ENCODE measurements at regions not wholly inside any gene's neighbourhood (a gene's known extent, or its start where the extent isn't known, plus 50 kb on each side); places are given as distances from the start of the nearest gene placed in this dataset.

- no peak for DNase-seq
Measured at GRCh38 chr5:10009802-10010201, 239.9 kb downstream of the ATPSCKMT start.

- no peak for DNase-seq
Measured at GRCh38 chr5:9987101-9987500, 262.6 kb downstream of the ATPSCKMT start.

DNA sequence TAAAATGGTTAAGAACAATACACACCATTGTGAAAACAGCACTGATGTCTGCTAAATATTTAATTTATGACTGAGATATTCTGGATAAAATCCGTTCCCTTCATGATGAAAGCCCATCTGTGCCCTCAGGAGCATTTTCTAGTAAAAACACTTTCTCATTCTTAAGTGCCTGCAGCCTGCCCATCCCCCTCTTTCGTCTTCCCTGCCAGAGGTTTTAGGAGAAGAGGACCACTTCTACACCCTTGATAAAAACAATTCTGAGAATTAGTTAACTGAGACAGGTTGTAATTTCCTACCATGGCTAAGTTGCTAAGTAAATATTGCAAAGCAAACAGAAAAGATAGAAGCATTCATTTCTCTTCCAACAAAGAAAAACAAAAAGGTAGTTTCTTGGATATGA, 272.6 kb downstream of the ATPSCKMT start:
- no peak for DNase-seq

DNA sequence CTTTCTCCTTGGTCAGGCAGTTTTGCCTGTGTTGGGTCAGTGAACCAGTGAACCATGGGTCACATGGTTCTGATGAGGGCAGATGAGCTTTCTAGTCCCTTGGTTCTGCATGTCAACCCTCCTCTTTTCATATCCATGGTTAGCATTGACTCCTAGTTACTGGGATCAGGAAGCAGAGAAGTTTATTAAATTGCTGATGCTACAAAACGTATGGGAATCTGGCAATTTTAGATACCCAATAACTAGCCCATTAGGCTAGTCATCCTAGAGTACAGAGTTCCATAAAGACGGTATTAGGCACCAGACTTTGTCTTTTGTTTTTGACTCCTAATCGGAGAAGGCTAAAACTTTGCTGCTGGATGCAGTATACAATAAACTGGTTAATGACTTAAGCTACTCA, 273.1 kb downstream of the ATPSCKMT start:
- DNase-seq: no peak

DNA sequence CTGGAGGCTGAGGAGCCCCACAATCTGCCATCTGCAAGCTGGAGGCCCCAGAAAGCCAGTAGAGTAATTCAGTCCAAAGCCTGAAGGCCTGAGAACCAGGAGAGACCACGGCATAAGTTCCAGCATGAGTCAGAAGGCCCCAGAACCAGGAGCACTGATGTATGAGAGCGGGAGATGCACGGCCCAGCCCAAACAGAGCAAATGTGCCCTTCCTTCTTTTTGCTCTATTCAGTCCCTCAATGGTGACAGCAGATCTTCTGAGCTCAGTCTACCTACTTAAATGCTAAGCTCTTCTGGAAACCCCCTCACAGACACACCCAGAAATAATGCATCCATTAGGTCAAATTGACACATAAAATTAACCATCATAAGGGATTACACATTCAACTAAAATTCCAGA, 277.6 kb downstream of the ATPSCKMT start:
- no peak for DNase-seq

DNA sequence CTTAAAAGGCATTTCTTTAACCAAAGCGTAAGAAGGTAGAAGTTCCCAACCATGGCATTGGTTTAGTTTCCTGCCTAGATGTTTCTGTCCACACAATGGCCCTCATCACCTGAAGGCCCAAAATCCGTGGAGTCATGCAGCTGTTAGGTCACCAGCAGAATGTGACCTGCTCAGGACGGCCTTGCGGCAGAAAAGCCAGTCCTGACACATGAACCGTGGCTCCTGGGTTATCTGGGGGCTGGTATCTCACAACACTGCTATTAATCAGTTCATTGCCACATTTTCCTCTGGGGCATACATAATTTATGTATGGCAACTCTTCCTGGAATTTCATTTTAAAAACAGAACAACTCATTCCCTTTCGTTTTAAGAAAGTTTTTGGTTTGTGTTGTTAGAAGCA, 278.4 kb downstream of the ATPSCKMT start:
- no peak for DNase-seq

DNA sequence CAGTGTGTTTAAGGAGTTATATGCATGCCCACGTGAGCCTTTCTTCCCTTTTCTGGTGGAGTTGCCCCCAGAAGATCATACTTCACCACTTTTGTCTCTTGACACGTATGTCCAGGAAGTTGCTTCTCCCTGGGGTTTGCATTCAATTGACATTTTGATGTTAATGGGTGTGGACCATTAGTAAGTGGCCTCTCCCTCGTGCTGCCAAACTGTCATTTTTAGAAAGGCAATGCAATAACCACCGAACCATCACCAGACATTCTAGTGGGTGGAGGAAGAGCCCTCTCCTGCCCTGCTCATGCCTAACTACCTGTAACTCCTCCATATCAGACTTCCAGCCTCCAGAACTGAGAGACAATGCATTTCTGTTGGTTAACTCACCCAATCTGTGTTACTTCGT, 290.8 kb downstream of the ATPSCKMT start:
- no peak for DNase-seq

DNA sequence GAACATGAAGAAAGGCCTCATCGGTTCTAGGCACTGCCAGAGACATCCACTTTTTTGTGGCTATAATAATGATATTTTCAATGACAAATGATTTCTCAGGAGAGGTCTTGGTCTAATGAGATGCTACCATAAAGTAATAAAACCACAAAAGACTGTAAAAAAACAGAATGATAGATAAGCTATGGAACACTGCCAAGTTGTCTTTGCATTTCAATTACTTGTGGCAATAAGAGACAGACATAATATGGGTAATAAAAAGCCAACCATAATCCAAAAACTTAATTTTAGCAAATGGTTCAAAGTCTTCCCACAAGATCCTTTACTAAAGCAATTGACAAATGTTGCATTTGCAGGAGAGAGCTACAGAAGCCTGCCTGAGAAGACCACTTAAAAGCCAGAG, 292.5 kb downstream of the ATPSCKMT start:
- DNase-seq: no peak

- DNase-seq: no peak
Measured at GRCh38 chr5:9956725-9957124, 293.0 kb downstream of the ATPSCKMT start.

- DNase-seq: no peak
Measured at GRCh38 chr5:9955586-9955985, 294.1 kb downstream of the ATPSCKMT start.

GRCh38 chr5:9954869-9955268, 294.8 kb downstream of the ATPSCKMT start:
- DNase-seq: no peak

DNA sequence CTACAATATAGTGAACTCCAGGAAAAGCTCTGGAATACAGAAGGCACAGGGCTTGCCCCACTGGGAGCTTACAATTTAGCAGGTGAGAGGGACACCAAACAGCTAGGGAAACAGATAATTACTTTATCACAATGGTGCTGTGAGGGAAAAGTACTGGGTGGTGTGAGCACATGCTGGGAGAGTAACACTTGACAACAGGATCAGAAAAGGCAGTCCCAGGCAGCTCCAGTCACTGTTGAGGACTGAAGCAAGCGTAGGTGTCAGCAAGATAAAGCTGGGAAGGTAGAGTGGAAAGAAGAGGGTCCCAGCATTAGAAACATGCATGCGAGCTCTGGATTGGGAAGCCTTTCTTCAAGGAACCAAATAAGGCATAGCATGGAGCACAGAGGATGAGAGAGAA, 296.0 kb downstream of the ATPSCKMT start:
- no peak for DNase-seq

GRCh38 chr5:9951865-9952516, 297.7 kb downstream of the ATPSCKMT start:
- no peak for DNase-seq

DNA sequence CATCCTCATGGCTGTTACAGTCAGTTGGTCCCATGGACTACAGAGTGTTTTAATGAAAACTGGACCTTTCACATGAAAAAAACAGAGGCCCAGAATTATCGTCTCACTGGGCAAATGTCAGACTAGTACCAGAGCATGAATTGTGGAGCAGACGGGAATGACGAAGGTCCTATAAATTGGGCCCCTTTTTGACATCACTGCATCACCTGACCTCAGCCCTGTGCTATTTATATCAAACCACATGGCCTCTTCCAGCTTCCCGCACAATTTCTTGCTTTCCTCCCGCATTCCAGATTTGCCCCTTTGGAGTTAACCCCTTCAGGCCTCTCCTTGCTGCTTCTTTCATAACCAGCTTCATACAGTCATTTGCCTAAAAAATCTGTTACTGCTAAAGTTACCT, 301.7 kb downstream of the ATPSCKMT start:
- no peak for DNase-seq

DNA sequence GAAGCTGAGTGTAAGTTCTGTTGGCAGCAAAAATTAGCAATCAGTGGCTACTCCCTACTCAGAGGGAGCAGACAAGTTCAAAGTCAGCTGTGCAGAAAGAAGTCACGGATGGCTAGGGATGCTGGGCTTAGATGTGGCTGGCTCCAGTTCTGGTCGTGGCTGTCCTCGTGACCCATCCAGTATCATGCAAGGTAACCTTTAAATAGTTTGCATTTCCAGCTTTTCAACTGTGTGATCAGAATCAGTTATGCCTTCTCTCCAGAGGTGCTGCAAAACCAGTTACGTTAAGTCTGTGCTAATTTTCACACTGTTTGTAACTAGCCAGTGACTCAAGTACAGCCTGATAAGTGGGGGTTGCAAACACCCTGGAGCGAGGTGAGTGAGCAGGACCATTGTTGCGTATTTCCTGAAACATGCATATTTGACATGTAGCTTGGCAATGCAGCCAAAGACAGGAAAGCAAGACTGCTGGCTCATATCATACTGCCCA, 302.4 kb downstream of the ATPSCKMT start:
- no peak for DNase-seq

GRCh38 chr5:9932770-9933169, 302.6 kb upstream of the TAS2R1 start:
- no peak for DNase-seq

DNA sequence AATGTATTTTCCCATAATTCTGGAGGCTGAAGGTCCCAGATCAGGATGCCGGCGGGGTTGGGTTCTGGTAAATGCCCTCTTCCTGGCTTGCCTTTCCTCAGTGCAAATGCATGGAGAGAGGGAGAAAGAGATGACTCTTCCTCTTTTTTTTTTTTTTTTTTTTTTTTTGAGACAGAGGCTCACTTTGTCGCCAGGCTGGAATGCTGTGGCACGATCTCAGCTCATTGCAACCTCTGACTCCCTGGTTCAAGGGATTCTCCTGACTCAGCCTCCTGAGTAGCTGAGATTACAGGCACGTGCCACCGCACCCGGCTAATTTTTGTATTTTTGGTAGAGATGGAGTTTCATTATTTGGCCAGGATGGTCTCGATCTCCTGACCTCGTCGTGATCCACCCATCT, 300.0 kb upstream of the TAS2R1 start:
- DNase-seq: no peak

GRCh38 chr5:9928326-9928725, 298.2 kb upstream of the TAS2R1 start:
- no peak for DNase-seq

DNA sequence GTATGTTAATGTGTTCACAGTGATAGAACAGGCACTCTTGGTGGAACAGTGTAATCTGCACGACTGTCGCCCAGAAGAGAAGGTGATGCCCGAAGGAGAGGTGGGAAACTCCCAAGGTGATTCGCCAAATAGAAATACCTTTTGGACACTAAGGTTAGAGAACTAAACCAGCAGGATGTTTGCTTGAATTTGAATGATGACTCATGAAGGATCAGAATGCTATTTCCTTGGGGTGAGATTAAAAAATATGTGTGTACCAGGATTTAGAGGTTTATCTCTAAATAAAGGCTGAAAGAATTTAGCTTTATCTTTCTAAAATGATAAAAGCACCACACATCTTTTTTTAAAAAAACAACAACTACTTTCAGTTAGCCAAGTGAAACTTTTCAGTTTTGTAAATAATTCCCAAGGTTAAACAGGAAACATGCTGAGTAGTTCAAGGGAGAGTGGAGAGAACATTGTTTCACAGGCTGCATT, 297.4 kb upstream of the TAS2R1 start:
- no peak for DNase-seq

GRCh38 chr5:9927106-9927505, 297.0 kb upstream of the TAS2R1 start:
- no peak for DNase-seq

- no peak for DNase-seq
Measured at GRCh38 chr5:9924614-9925013, 294.5 kb upstream of the TAS2R1 start.

DNA sequence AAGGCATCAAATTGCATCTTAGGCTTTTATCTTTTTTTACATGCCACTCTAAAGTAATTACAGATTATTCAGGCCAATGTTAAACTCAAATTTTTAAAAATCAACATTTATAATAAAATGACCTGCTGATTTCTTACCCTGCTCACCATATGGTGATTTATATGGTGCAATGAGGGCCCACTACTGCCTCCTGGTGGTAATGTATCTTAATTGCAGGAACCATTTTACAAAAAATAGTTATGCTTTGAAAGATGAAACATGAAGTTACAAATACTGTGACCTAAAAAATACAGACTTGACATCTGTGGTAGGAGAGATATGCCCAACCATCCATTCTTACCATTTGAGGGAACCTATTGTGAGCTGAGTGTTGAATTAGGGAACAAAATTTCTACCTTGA, 292.6 kb upstream of the TAS2R1 start:
- DNase-seq: no peak

GRCh38 chr5:9920697-9921096, 290.5 kb upstream of the TAS2R1 start:
- DNase-seq: no peak

- no peak for DNase-seq
Measured at GRCh38 chr5:9919306-9920030, 289.3 kb upstream of the TAS2R1 start.

- DNase-seq: no peak
Measured at GRCh38 chr5:9905661-9906060, 275.5 kb upstream of the TAS2R1 start.

Measured in stimulated activated CD4-positive, alpha-beta T cell treated with anti-CD3 and anti-CD28 coated beads, Interleukin-2, amount 100 ng/mL, for 24 hours (primary cell).